HepG2 (cell line): ENCODE measurements at regions not wholly inside any gene's neighbourhood (a gene's known extent, or its start where the extent isn't known, plus 50 kb on each side); places are given as distances from the start of the nearest gene placed in this dataset.

Experiments used
- ATM ChIP-seq: fragments of 450-650 bp; IDR thresholded peaks from 2 replicates; pipeline ENCODE4 v1.7.1; 2017; ENCODE audit warnings: mild to moderate bottlenecking, borderline replicate concordance
- CREB3 ChIP-seq: sonication (generic); formaldehyde crosslinking; IDR thresholded peaks from 2 replicates; pipeline ENCODE4 v1.5.0; 2020; ENCODE audit warnings: missing genetic modification reagents
- HMGA1 ChIP-seq: sonication (generic); formaldehyde crosslinking; conservative IDR thresholded peaks from 2 replicates; pipeline ENCODE4 v1.4.0; 2020; ENCODE audit warnings: missing genetic modification reagents
- HMGXB3 ChIP-seq: sonication (generic); formaldehyde crosslinking; IDR thresholded peaks from 2 replicates; pipeline ENCODE4 v1.4.0; 2020; ENCODE audit warnings: missing genetic modification reagents, borderline replicate concordance
- HNF1A ChIP-seq, 2 experiments: sonication (generic) in 1 of 2; formaldehyde crosslinking in 1 of 2; IDR thresholded peaks; 2 replicates each; pipeline versions ENCODE4 v1.4.0 to v1.6.1; 2016 to 2020; ENCODE audit warnings: borderline replicate concordance in 1 of 2, low read depth in 1 of 2, mild to moderate bottlenecking in 1 of 2, missing genetic modification reagents in 1 of 2
- JDP2 ChIP-seq: sonication (generic); formaldehyde crosslinking; IDR thresholded peaks from 2 replicates; pipeline ENCODE4 v1.8.1; 2022; ENCODE audit warnings: missing genetic modification reagents, borderline replicate concordance
- KLF15 ChIP-seq: sonication (generic); formaldehyde crosslinking; IDR thresholded peaks from 2 replicates; pipeline ENCODE4 v1.8.1; 2023; ENCODE audit warnings: borderline replicate concordance, mild to moderate bottlenecking, inconsistent platforms, missing genetic modification reagents, mixed read lengths
- MZF1 ChIP-seq: sonication (generic); formaldehyde crosslinking; IDR thresholded peaks from 2 replicates; pipeline ENCODE4 v1.8.1; 2023; ENCODE audit warnings: mild to moderate bottlenecking, missing genetic modification reagents, borderline replicate concordance
- SIX4 ChIP-seq: sonication (generic); formaldehyde crosslinking; IDR thresholded peaks from 2 replicates; pipeline ENCODE4 v1.4.0; 2020; ENCODE audit warnings: missing genetic modification reagents
- SNAPC5 ChIP-seq: sonication (generic); formaldehyde crosslinking; IDR thresholded peaks from 2 replicates; pipeline ENCODE4 v1.8.1; 2023; ENCODE audit warnings: mild to moderate bottlenecking, missing genetic modification reagents, borderline replicate concordance
- TCF12 ChIP-seq, 2 experiments: fragments of 450-650 bp in 1 of 2; sonication (generic) in 1 of 2; formaldehyde crosslinking in 1 of 2; IDR thresholded peaks; 2 replicates each; pipeline versions ENCODE4 v1.6.1 to v1.8.0; 2017 to 2022; ENCODE audit warnings: antibody characterized with exemption in 1 of 2, mild to moderate bottlenecking in 1 of 2, missing genetic modification reagents in 1 of 2, moderate library complexity in 1 of 2
- ZNF124 ChIP-seq: sonication (generic); formaldehyde crosslinking; IDR thresholded peaks from 2 replicates; pipeline ENCODE4 v1.4.0; 2020; ENCODE audit warnings: missing genetic modification reagents
- ZNF136 ChIP-seq: sonication (generic); formaldehyde crosslinking; IDR thresholded peaks from 2 replicates; pipeline ENCODE4 v1.8.1; 2022; ENCODE audit warnings: low read depth, mild to moderate bottlenecking, moderate library complexity, missing genetic modification reagents
- ZNF280D ChIP-seq: sonication (generic); formaldehyde crosslinking; IDR thresholded peaks from 2 replicates; pipeline ENCODE4 v1.5.1; 2020; ENCODE audit warnings: mild to moderate bottlenecking, missing genetic modification reagents
- ZNF572 ChIP-seq: sonication (generic); formaldehyde crosslinking; IDR thresholded peaks from 2 replicates; pipeline ENCODE4 v1.5.1; 2020; ENCODE audit warnings: mild to moderate bottlenecking, missing genetic modification reagents
- ZNF891 ChIP-seq: sonication (generic); formaldehyde crosslinking; IDR thresholded peaks from 2 replicates; pipeline ENCODE4 v1.5.0; 2020; ENCODE audit warnings: mild to moderate bottlenecking, missing genetic modification reagents
- ZSCAN20 ChIP-seq: sonication (generic); formaldehyde crosslinking; IDR thresholded peaks from 2 replicates; pipeline ENCODE4 v1.4.0; 2020; ENCODE audit warnings: missing genetic modification reagents, mild to moderate bottlenecking, borderline replicate concordance

- TF ChIP-seq ZSCAN20 (CRISPR knock-in tag): no peak
- peak; percentile 83; the same call in 1 of the 2 replicates for TF ChIP-seq SIX4 (CRISPR knock-in tag)
- no peak for TF ChIP-seq TCF12 (IDR thresholded peaks at IDR 0.05)
- no peak for TF ChIP-seq TCF12 (CRISPR knock-in tag; IDR thresholded peaks at IDR 0.05)
- no peak for TF ChIP-seq KLF15
- TF ChIP-seq ZNF572: no peak
- no peak for TF ChIP-seq ZNF891 (CRISPR knock-in tag)
- TF ChIP-seq HMGXB3 (CRISPR knock-in tag): no peak
- no peak for TF ChIP-seq CREB3 (CRISPR knock-in tag)
- TF ChIP-seq HNF1A (IDR thresholded peaks at IDR 0.05; ENCODE audit: low read depth): no peak
- no peak for TF ChIP-seq HNF1A (CRISPR knock-in tag; IDR thresholded peaks at IDR 0.05; ENCODE audit: borderline replicate concordance)
- no peak for TF ChIP-seq HMGA1 (CRISPR knock-in tag)
- TF ChIP-seq ZNF124 (CRISPR knock-in tag): no peak
- no peak for TF ChIP-seq SNAPC5 (CRISPR knock-in tag)
- TF ChIP-seq ATM: no peak
- no peak for TF ChIP-seq MZF1 (CRISPR knock-in tag)
- TF ChIP-seq JDP2: no peak
- no peak for TF ChIP-seq ZNF280D
- no peak for TF ChIP-seq ZNF136
These were observed 109.8 kb upstream of the SIX2 start (continued) for GRCh38 chr2:45119038-45119437.
